Lower leg skin (tissue), 4 donors: ENCODE measurements at regions not wholly inside any gene's neighbourhood (a gene's known extent, or its start where the extent isn't known, plus 50 kb on each side); places are given as distances from the start of the nearest gene placed in this dataset.

Experiments
- DNase-seq, 2 donors: peaks; one replicate each; pipeline ENCODE4 v3.0.0-alpha.2; 2019; ENCODE audit warnings: low spot score in 2 of 2
- H3K4me3 ChIP-seq: fragments of 200-600 bp; sonication (generic); 2 replicates; pipeline ENCODE4 v1.5.1; 2017; ENCODE audit warnings: mild to moderate bottlenecking, low read depth; ENCODE audit not compliant: poor library complexity, severe bottlenecking
- CTCF ChIP-seq, 3 donors: fragments of 450-650 bp; IDR thresholded peaks; one replicate each; pipeline ENCODE4 v1.5.1; 2016; ENCODE audit warnings: antibody characterized with exemption in 3 of 3, mild to moderate bottlenecking in 3 of 3, moderate library complexity in 2 of 3
- POLR2A ChIP-seq, 2 donors: fragments of 450-650 bp; IDR thresholded peaks; one replicate each; pipeline ENCODE4 v1.6.1; 2016 to 2017; ENCODE audit warnings: antibody characterized with exemption in 2 of 2, mild to moderate bottlenecking in 1 of 2, moderate library complexity in 1 of 2
- WGBS, 2 donors: methylation state at CpG; one replicate each; pipeline ENCODE4 v1.1.5; 2018; 5-methylcytosine and 5-hydroxymethylcytosine counted together
- intact Hi-C: fragments of 100-400 bp; cut with DNase I; formaldehyde crosslinking; loops from one replicate; pipeline ENCODE4 v1.15.0; 2023; ENCODE audit warnings: low total_unique reads

- no peak for DNase-seq
- TF ChIP-seq CTCF (IDR thresholded peaks at IDR 0.05) (no peak), POLR2A (IDR thresholded peaks at IDR 0.05) (no peak)
- 75 to 79% methylated on average over 6 of the region's 6 CpGs for WGBS, 2 donors
- intact Hi-C loops, result no loop called here
- H3K4me3 ChIP-seq, result no peak overlapping the region
Measured at GRCh38 chr3:54071601-54072000, 50.8 kb upstream of the CACNA2D3 start.

- 56 to 71% methylated on average over 2 of the region's 2 CpGs for WGBS, 2 donors
- intact Hi-C loops, result no loop called here
- no peak for DNase-seq
- H3K4me3 ChIP-seq, result no peak overlapping the region
- TF ChIP-seq POLR2A (IDR thresholded peaks at IDR 0.05), result no peak
Measured at GRCh38 chr3:54069961-54070360, 52.4 kb upstream of the CACNA2D3 start.

- WGBS, 2 donors, result 47 to 56% methylated on average over 8 of the region's 8 CpGs
- TF ChIP-seq POLR2A (IDR thresholded peaks at IDR 0.05) (no peak), CTCF (IDR thresholded peaks at IDR 0.05) (no peak)
Measured at GRCh38 chr3:54067055-54067698, 55.2 kb upstream of the CACNA2D3 start.

GRCh38 chr3:54066253-54066652 lies 56.1 kb upstream of the CACNA2D3 start:
- DNase-seq, result no peak
- TF ChIP-seq POLR2A (IDR thresholded peaks at IDR 0.05), result no peak
- no peak for TF ChIP-seq CTCF (IDR thresholded peaks at IDR 0.05)
- intact Hi-C loops, result no loop called here
- no peak overlapping the region for H3K4me3 ChIP-seq
- 75 to 89% methylated on average over 3 of the region's 3 CpGs for WGBS, 2 donors

More at GRCh38 chr3:54067055-54067698, 55.2 kb upstream of the CACNA2D3 start:
- no peak overlapping the region for H3K4me3 ChIP-seq
- intact Hi-C loops, result no loop called here
- peak in 1 of 2 donors; percentile 44 for DNase-seq

GRCh38 chr3:54065586-54065985 lies 56.8 kb upstream of the CACNA2D3 start:
- intact Hi-C loops, result no loop called here
- WGBS, 2 donors, result 39 to 51% methylated on average over 4 of the region's 4 CpGs
- H3K4me3 ChIP-seq, result no peak overlapping the region
- TF ChIP-seq CTCF (IDR thresholded peaks at IDR 0.05) (no peak), POLR2A (IDR thresholded peaks at IDR 0.05) (no peak)
- DNase-seq, result no peak

GRCh38 chr3:54065140-54065539 lies 57.2 kb upstream of the CACNA2D3 start:
- 68 to 71% methylated on average over 4 of the region's 4 CpGs for WGBS, 2 donors
- no peak overlapping the region for H3K4me3 ChIP-seq
- TF ChIP-seq POLR2A (IDR thresholded peaks at IDR 0.05), result no peak
- no peak for DNase-seq
- intact Hi-C loops, result no loop called here

- no peak for TF ChIP-seq CTCF (IDR thresholded peaks at IDR 0.05)
- no peak for DNase-seq
- 66 to 76% methylated on average over 8 of the region's 8 CpGs for WGBS, 2 donors
- no peak overlapping the region for H3K4me3 ChIP-seq
- intact Hi-C loops, result no loop called here
Measured at GRCh38 chr3:54064486-54064885, 57.9 kb upstream of the CACNA2D3 start.
